ENCODE measurements at regions not wholly inside any gene's neighbourhood (a gene's known extent, or its start where the extent isn't known, plus 50 kb on each side); places are given as distances from the start of the nearest gene placed in this dataset.

DNA sequence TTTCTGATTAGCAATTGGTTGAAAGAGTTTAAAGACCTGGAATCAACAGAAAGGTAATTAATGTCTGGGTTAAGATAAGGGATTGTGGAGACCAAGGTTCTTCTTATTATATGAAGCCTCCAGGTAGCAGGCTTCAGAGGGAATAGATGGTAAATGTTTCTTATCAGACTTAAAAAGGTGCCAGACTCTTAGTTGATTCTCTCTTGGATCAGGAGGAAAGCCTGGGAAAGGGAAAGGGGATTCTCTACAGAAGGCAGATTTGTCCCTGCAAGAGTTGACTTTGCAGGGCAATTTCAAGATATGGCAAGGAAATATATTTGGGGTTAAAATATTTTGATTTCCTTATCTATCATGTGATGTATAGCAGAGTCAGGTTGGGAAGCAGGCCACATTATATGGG is 153.1 kb upstream of the ARL4C start:
- Histone ChIP-seq H3K4me3 (no peak overlapping the region), H3K36me3 (no peaks in the 10 kb centered on the region), H3K27ac (no peak overlapping the region), H3K4me1 (no peaks in the 10 kb centered on the region), H3K27me3 (no peaks in the 10 kb centered on the region), H3K9me3 (no peaks in the 10 kb centered on the region)
- DNase-seq (ENCODE audit: low spot score), result no peak
- TF ChIP-seq, protein P1, sequence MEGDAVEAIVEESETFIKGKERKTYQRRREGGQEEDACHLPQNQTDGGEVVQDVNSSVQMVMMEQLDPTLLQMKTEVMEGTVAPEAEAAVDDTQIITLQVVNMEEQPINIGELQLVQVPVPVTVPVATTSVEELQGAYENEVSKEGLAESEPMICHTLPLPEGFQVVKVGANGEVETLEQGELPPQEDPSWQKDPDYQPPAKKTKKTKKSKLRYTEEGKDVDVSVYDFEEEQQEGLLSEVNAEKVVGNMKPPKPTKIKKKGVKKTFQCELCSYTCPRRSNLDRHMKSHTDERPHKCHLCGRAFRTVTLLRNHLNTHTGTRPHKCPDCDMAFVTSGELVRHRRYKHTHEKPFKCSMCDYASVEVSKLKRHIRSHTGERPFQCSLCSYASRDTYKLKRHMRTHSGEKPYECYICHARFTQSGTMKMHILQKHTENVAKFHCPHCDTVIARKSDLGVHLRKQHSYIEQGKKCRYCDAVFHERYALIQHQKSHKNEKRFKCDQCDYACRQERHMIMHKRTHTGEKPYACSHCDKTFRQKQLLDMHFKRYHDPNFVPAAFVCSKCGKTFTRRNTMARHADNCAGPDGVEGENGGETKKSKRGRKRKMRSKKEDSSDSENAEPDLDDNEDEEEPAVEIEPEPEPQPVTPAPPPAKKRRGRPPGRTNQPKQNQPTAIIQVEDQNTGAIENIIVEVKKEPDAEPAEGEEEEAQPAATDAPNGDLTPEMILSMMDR (IDR thresholded peaks at IDR 0.05), result no peak

DNA sequence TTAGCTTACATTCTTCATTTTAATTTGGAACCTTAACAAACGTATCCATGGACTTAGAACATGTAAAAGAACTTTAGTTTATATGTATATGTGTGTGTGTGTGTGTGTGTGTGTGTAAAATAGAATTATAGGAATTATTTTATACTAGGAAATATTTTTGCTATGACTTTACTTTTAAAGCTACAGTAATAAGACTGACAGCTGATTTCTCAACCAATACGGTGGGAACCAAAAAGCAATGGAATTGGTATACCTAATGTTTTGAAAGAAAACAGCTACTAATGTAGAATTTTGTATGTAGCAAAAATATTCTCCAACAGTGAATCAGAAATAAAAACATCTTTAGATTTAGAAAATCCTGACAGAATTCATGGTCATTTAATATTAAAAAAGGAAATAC is 146.5 kb upstream of the ARL4C start:
- TF ChIP-seq, protein P1 (IDR thresholded peaks at IDR 0.05), result no peak
- H3K36me3 ChIP-seq, result no peaks in the 10 kb centered on the region
- H3K27me3 ChIP-seq, result no peaks in the 10 kb centered on the region
- DNase-seq (ENCODE audit: low spot score), result no peak
- no peaks in the 10 kb centered on the region for H3K4me1 ChIP-seq
- H3K27ac ChIP-seq, result no peak overlapping the region
- H3K9me3 ChIP-seq, result peaks cover 0 to 16% of the 10 kb centered on the region in 2 donors
- H3K4me3 ChIP-seq, result no peak overlapping the region

DNA sequence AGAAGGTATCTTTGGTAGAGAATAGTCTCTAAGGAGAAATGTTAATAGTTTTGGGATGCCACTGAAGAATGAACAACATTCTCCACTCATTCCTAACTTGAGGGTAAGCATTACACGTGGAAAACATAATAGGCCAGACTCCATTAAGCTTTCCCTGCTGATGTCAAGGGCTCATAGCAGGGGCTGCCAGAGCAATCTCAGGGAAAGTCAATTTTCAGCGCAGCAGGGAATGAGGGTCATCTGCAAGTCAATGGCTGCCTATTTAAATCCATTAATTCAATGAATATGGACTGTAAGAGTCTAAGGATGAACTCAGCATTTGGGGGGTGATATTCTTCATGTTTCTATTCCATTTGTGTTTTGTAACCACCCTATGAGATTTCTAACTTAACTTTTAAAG is 144.2 kb upstream of the ARL4C start:
- Histone ChIP-seq H3K36me3 (no peaks in the 10 kb centered on the region), H3K4me1 (no peaks in the 10 kb centered on the region), H3K27me3 (no peaks in the 10 kb centered on the region), H3K9me3 (peaks cover 0 to 16% of the 10 kb centered on the region in 2 donors), H3K27ac (no peak overlapping the region), H3K4me3 (no peak overlapping the region)
- TF ChIP-seq, protein P1 (IDR thresholded peaks at IDR 0.05), result no peak
- DNase-seq (ENCODE audit: low spot score), result no peak

DNA sequence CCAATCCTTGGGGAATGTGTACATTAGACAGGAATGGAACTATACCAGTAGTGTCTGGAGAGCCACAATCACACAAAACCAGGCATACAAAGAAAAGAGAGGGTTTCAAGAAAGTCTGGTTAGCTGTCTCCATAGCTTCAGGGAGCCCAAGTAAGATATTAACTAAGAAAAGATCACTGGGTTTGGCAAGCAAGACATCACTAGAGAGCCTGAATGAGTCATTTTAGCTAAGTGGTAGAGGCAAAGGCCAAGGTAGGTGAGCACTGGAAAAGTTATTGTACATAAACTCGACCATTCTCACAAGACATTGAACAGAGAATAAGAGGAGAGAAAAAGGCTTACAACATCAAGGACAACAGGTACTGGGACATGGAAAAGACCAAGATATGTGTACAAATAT is 143.8 kb upstream of the ARL4C start:
- Histone ChIP-seq H3K4me3 (no peak overlapping the region), H3K9me3 (peaks cover 0 to 16% of the 10 kb centered on the region in 2 donors), H3K27me3 (no peaks in the 10 kb centered on the region), H3K4me1 (no peaks in the 10 kb centered on the region), H3K36me3 (no peaks in the 10 kb centered on the region), H3K27ac (no peak overlapping the region)
- TF ChIP-seq, protein P1 (IDR thresholded peaks at IDR 0.05), result no peak
- DNase-seq (ENCODE audit: low spot score), result no peak

DNA sequence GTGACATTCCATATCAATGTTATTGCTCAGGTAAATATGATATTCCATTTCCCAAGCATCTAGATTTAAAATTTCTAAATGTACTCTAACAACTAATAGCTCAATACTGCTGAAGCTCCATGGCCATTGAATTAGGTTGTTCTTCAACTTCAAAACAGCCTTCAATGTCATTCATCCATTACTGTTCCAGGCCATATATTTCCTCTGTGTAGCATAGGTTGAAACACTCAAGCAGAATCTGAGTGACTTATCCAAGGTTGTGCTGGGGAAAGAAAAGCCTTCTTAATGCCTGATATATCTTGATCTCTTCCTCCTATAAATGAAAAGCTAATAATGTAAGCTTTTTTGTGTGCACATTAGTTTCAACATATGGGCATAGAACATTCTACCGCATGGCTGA is 142.1 kb upstream of the ARL4C start:
- H3K36me3 ChIP-seq, result no peaks in the 10 kb centered on the region
- no peaks in the 10 kb centered on the region for H3K4me1 ChIP-seq
- H3K4me3 ChIP-seq, result no peak overlapping the region
- DNase-seq (ENCODE audit: low spot score), result no peak
- H3K9me3 ChIP-seq, result peaks cover 0 to 13% of the 10 kb centered on the region in 2 donors
- TF ChIP-seq, protein P1 (IDR thresholded peaks at IDR 0.05), result no peak
- H3K27ac ChIP-seq, result no peak overlapping the region
- no peaks in the 10 kb centered on the region for H3K27me3 ChIP-seq

DNA sequence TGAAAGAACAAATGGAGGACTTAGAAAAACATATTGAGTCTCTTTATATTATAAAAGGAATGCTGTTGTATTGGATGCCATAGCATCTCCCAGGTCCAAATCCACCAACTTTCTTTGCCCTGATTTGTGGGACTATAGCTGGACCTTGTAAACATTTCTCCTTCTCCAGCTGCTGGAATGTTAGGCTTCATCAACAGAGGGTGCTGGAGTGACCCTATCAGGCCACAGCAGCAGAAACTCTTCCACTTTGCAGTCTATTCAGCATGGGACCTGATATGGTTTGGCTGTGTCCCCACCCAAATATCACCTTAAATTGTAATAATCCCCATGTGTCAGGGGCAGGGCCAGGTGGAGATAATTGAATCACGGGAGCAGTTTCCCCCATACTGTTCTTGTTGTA is 138.4 kb upstream of the ARL4C start:
- Histone ChIP-seq H3K4me1 (no peaks in the 10 kb centered on the region), H3K36me3 (no peaks in the 10 kb centered on the region), H3K9me3 (no peaks in the 10 kb centered on the region), H3K4me3 (no peak overlapping the region), H3K27me3 (no peaks in the 10 kb centered on the region), H3K27ac (no peak overlapping the region)
- no peak for DNase-seq (ENCODE audit: low spot score)
- TF ChIP-seq, protein P1 (IDR thresholded peaks at IDR 0.05), result peak in 1 of 2 donors; percentile 14

All from right atrium auricular region (tissue), 2 donors.